SK-N-SH (cell line): ENCODE measurements at regions not wholly inside any gene's neighbourhood (a gene's known extent, or its start where the extent isn't known, plus 50 kb on each side); places are given as distances from the start of the nearest gene placed in this dataset.

Experiments
- CTCF ChIA-PET: fragments of 300-600, 350-600 bp; formaldehyde crosslinking; extraction: SDS; loops from one replicate; lab custom pipeline; 2021; lab: Yijun Ruan, JAX
- POLR2A ChIA-PET: fragments of 350-600 bp; sonication (Branson Sonifier 250); formaldehyde crosslinking; extraction: SDS; loops from one replicate; lab custom pipeline; 2020; ENCODE audit warnings: antibody characterized with exemption, inconsistent platforms; lab: Yijun Ruan, JAX
- DNase-seq: peaks from one replicate; pipeline ENCODE4 v3.0.0; 2012
- H2AFZ ChIP-seq: fragments of 200-600 bp; sonication (generic); 2 replicates; pipeline ENCODE4 v1.8.1; 2016; ENCODE audit warnings: antibody characterized with exemption, mild to moderate bottlenecking, low read depth
- H3F3A ChIP-seq: fragments of 200-600 bp; sonication (generic); replicated peaks from 2 replicates; pipeline ENCODE3; 2016; ENCODE audit warnings: antibody characterized with exemption, mild to moderate bottlenecking; ENCODE audit not compliant: insufficient read depth
- H3K27ac ChIP-seq, 2 experiments: fragments of 200-500 bp in 1 of 2; fragments of 200-600 bp in 1 of 2; sonication (Bioruptor generic) in 1 of 2; sonication (generic), shearing (Covaris generic) in 1 of 2; 2 replicates each; pipeline versions ENCODE4 v1.5.1 to v1.6.1; 2014 to 2016; ENCODE audit warnings: low read depth in 2 of 2, inconsistent platforms in 1 of 2, low read length in 1 of 2, mild to moderate bottlenecking in 1 of 2, mixed read lengths in 1 of 2
- H3K27me3 ChIP-seq: fragments of 200-600 bp; sonication (generic), shearing (Covaris generic); 2 replicates; pipeline ENCODE4 v1.6.1; 2016; ENCODE audit warnings: mixed run types; ENCODE audit not compliant: insufficient read depth
- H3K36me3 ChIP-seq, 2 experiments: fragments of 200-500 bp in 1 of 2; fragments of 200-600 bp in 1 of 2; sonication (Bioruptor generic) in 1 of 2; sonication (generic) in 1 of 2; replicated peaks in 1 of 2; 2 replicates each; pipeline versions ENCODE3 to v1.5.1; 2014 to 2016; ENCODE audit warnings: low read length in 1 of 2, mild to moderate bottlenecking in 1 of 2; ENCODE audit not compliant: insufficient read depth in 2 of 2, control insufficient read depth in 1 of 2
- H3K4me1 ChIP-seq, 2 experiments: fragments of 200-500 bp in 1 of 2; fragments of 200-600 bp in 1 of 2; sonication (Bioruptor generic) in 1 of 2; sonication (generic), shearing (Covaris generic) in 1 of 2; 2 replicates each; pipeline versions ENCODE4 v1.5.1 to v1.6.1; 2014 to 2016; ENCODE audit warnings: low read depth in 1 of 2, low read length in 1 of 2, mixed run types in 1 of 2; ENCODE audit not compliant: insufficient read depth in 2 of 2, control insufficient read depth in 1 of 2
- H3K4me2 ChIP-seq: fragments of 200-600 bp; sonication (generic), shearing (Covaris generic); 2 replicates; pipeline ENCODE4 v1.6.1; 2017; ENCODE audit warnings: mixed run types
- H3K4me3 ChIP-seq, 2 experiments: fragments of 200-500 bp in 1 of 2; fragments of 200-600 bp in 1 of 2; sonication (Bioruptor generic) in 1 of 2; sonication (generic), shearing (Covaris generic) in 1 of 2; 2 replicates each; pipeline versions ENCODE4 v1.5.1 to v1.8.1; 2014 to 2016; ENCODE audit warnings: low read depth in 2 of 2, inconsistent platforms in 1 of 2, low read length in 1 of 2, mild to moderate bottlenecking in 1 of 2, mixed read lengths in 1 of 2, moderate library complexity in 1 of 2
- H3K79me2 ChIP-seq: fragments of 200-600 bp; sonication (generic); 2 replicates; pipeline ENCODE4 v1.8.1; 2017; ENCODE audit warnings: mild to moderate bottlenecking; ENCODE audit not compliant: insufficient read depth
- H3K9ac ChIP-seq: fragments of 200-600 bp; sonication (generic); 2 replicates; pipeline ENCODE4 v1.6.1; 2017; ENCODE audit warnings: mixed run types
- H3K9me2 ChIP-seq: fragments of 200-600 bp; sonication (generic); 2 replicates; pipeline ENCODE4 v1.6.1; 2017; ENCODE audit warnings: mixed run types
- H3K9me3 ChIP-seq: fragments of 200-600 bp; sonication (generic); 2 replicates; pipeline ENCODE4 v1.6.1; 2017; ENCODE audit warnings: mixed run types, mild to moderate bottlenecking, moderate library complexity
- H4K20me1 ChIP-seq: fragments of 200-600 bp; sonication (generic); 2 replicates; pipeline ENCODE4 v1.6.1; 2017; ENCODE audit warnings: mild to moderate bottlenecking, mixed run types; ENCODE audit not compliant: insufficient read depth
- ELF1 ChIP-seq: IDR thresholded peaks from 2 replicates; pipeline ENCODE4 v1.4.0; 2012
- EZH2phosphoT487 ChIP-seq: fragments of 200-600 bp; sonication (generic); IDR thresholded peaks from 2 replicates; pipeline ENCODE4 v1.6.1; 2017; ENCODE audit warnings: low read depth, mixed run types, mild to moderate bottlenecking, antibody characterized with exemption, moderate library complexity, borderline replicate concordance
- FOXJ3 ChIP-seq: sonication (generic); formaldehyde crosslinking; IDR thresholded peaks from 2 replicates; pipeline ENCODE4 v1.5.1; 2020; ENCODE audit warnings: mild to moderate bottlenecking, missing genetic modification reagents
- IRF3 ChIP-seq: fragments of 150-350 bp; IDR thresholded peaks from 2 replicates; pipeline ENCODE4 v1.6.1; 2016; ENCODE audit warnings: mild to moderate bottlenecking, low read depth, low read length
- JUND ChIP-seq: IDR thresholded peaks from 2 replicates; pipeline ENCODE4 v1.4.0; 2012
- MAX ChIP-seq: IDR thresholded peaks from 2 replicates; pipeline ENCODE4 v1.4.0; 2012; ENCODE audit warnings: low read depth
- MXI1 ChIP-seq: IDR thresholded peaks from 2 replicates; pipeline ENCODE4 v1.6.1; 2012; ENCODE audit warnings: mild to moderate bottlenecking, low read depth, low read length, improper control_type of control experiment
- PBX3 ChIP-seq: IDR thresholded peaks from 2 replicates; pipeline ENCODE4; 2012
- POLR2AphosphoS5 ChIP-seq: IDR thresholded peaks from 2 replicates; pipeline ENCODE4 v1.6.1; 2012; ENCODE audit warnings: low read depth, low read length
- RAD21 ChIP-seq: IDR thresholded peaks from 2 replicates; pipeline ENCODE4 v1.6.1; 2012; ENCODE audit warnings: mild to moderate bottlenecking, low read length
- REST ChIP-seq: IDR thresholded peaks from 2 replicates; pipeline ENCODE4 v1.6.1; 2012; ENCODE audit warnings: mild to moderate bottlenecking, low read depth, low read length, moderate library complexity
- RFX5 ChIP-seq: IDR thresholded peaks from 2 replicates; pipeline ENCODE4 v1.6.1; 2012; ENCODE audit warnings: mild to moderate bottlenecking, improper control_type of control experiment, low read length
- TCF12 ChIP-seq: IDR thresholded peaks from 2 replicates; pipeline ENCODE4 v1.4.0; 2012
- ZBTB33 ChIP-seq: IDR thresholded peaks from 2 replicates; pipeline ENCODE4 v1.4.0; 2012; ENCODE audit warnings: low read depth, borderline replicate concordance
- WGBS: methylation state at CpG from one replicate; pipeline ENCODE4 v1.1.6; 2017; ENCODE audit warnings: low lambda C conversion rate; 5-methylcytosine and 5-hydroxymethylcytosine counted together

DNA sequence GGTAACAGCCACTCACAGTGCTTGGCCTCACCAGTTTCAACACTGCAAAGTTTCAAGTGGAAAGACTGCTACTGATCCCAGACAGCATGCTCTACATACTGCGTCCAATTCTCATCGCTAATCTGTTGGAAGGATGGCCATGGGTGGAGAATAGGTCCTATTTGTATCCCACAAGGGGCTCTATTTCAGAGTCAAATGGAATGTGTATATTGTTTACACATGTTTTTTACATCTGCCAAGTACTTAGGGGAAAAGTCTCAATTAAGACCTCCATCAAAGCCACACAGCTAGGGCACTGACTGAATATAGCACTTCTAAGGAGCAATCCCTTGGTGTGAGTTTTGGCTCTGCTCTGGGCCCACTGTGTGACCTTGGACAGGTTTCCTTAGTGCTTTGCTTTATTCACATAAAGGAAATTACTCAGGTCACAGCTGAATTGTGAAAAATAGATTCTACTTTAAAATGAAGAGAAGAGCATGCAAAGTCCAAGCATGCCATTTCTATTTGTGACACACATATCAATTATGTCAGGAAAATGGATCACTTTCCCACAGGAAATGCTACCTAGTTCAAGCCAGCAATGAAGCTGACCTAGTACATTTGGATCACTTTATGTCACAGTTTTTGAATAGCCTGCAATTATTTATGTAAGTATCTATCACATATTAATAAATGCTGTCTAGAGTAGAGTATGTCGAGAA lies 112.9 kb upstream of the STK17B start:
- Histone ChIP-seq H3K79me2 (no peaks in the 10 kb centered on the region), H2AFZ (no peak overlapping the region), H3K9ac (no peak overlapping the region), H3K27ac (peak overlapping the region in 1 of 2 experiments; percentile 86; a peak in 2 of 4 replicates), H3K27me3 (no peaks in the 10 kb centered on the region), H3K4me1 (peaks cover 0 to 19% of the 10 kb centered on the region in 2 experiments; a peak in 1 of 4 replicates), H3K4me2 (peak overlapping the region; percentile 48; the same call in 1 of the 2 replicates), H3F3A (peaks cover 25% of the 10 kb centered on the region), H3K9me3 (no peaks in the 10 kb centered on the region), H3K36me3 (no peaks in the 10 kb centered on the region), H3K4me3 (no peak overlapping the region), H4K20me1 (no peaks in the 10 kb centered on the region), H3K9me2 (no peaks in the 10 kb centered on the region)
- no peak for DNase-seq
- CTCF ChIA-PET = interaction anchor here (1.5 to 3.6 kb wide), 2 partner anchors 8 to 14 kb away, joined by 5 to 12 read pairs; no protein-coding TSS in a partner anchor
- WGBS = 94% methylated on average over 3 of the region's 3 CpGs
- POLR2A ChIA-PET = no interaction called here
- TF ChIP-seq PBX3 = peak; percentile 42
- TF ChIP-seq POLR2AphosphoS5 = no peak

DNA sequence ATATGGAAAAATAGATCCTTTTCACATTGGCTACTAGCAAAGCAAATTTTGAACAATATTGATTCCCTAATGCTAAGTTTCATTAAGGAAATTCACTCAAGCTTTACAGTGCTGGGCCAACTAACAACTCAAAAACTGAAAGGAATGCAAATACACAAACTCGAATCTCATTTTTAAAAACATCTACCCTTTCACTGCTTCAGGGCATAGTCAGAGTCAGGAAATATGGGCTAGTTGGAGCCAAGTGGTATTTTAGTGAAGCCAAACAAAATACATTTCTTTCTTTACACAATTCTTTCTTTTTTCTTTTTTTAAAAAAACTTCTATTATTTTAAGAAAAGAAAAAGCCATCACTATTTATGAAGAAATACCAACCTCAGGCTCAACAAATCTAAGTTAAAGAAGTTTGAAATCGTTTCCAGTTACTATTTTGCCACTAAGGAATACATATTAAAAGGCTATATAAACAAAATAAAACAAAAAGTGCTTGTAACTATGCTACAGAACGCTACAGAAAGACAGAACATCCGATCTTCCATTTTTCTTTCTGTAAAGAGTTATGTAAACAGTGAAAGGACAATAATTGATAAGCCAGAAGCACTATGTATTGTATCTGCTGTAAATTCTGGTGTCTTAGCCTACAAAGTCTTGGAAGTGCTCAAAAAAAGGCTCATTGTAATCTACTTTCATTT lies 113.6 kb upstream of the STK17B start:
- no peaks in the 10 kb centered on the region for H3K9me2 ChIP-seq
- WGBS = 79% methylated on average over 4 of the region's 4 CpGs
- peak overlapping the region; percentile 48; the same call in 1 of the 2 replicates for H3K4me2 ChIP-seq
- peaks cover 0 to 19% of the 10 kb centered on the region in 2 experiments; a peak in 1 of 4 replicates for H3K4me1 ChIP-seq
- H3K79me2 ChIP-seq = no peaks in the 10 kb centered on the region
- no peak overlapping the region for H2AFZ ChIP-seq
- H3K9ac ChIP-seq = no peak overlapping the region
- no peaks in the 10 kb centered on the region for H4K20me1 ChIP-seq
- ChIA-PET POLR2A (no interaction called here), CTCF (interaction anchor here (1.5 to 3.6 kb wide), 2 partner anchors 9 to 13 kb away, joined by 5 to 12 read pairs; no protein-coding TSS in a partner anchor)
- peak overlapping the region in 1 of 2 experiments; percentile 86; a peak in 2 of 4 replicates for H3K27ac ChIP-seq
- H3F3A ChIP-seq = peaks cover 18% of the 10 kb centered on the region
- no peaks in the 10 kb centered on the region for H3K9me3 ChIP-seq
- H3K27me3 ChIP-seq = no peaks in the 10 kb centered on the region
- no peak for TF ChIP-seq MXI1
- TF ChIP-seq TCF12 = no peak
- no peak for TF ChIP-seq JUND
- TF ChIP-seq ZBTB33 = no peak
- no peak for TF ChIP-seq EZH2phosphoT487
- no peak for TF ChIP-seq ELF1
- TF ChIP-seq IRF3 = no peak
- no peak for TF ChIP-seq FOXJ3 (CRISPR knock-in tag)
- TF ChIP-seq RAD21 = no peak
- no peak for TF ChIP-seq REST
- TF ChIP-seq MAX = no peak
- no peak for TF ChIP-seq RFX5
- no peak for DNase-seq
- H3K4me3 ChIP-seq = no peak overlapping the region
- H3K36me3 ChIP-seq = no peaks in the 10 kb centered on the region
